ENCODE measurements at regions not wholly inside any gene's neighbourhood (a gene's known extent, or its start where the extent isn't known, plus 50 kb on each side); places are given as distances from the start of the nearest gene placed in this dataset.

GRCh38 chr1:80807981-80808380 lies 992.8 kb upstream of the ADGRL2 start:
- TF ChIP-seq, protein P1, sequence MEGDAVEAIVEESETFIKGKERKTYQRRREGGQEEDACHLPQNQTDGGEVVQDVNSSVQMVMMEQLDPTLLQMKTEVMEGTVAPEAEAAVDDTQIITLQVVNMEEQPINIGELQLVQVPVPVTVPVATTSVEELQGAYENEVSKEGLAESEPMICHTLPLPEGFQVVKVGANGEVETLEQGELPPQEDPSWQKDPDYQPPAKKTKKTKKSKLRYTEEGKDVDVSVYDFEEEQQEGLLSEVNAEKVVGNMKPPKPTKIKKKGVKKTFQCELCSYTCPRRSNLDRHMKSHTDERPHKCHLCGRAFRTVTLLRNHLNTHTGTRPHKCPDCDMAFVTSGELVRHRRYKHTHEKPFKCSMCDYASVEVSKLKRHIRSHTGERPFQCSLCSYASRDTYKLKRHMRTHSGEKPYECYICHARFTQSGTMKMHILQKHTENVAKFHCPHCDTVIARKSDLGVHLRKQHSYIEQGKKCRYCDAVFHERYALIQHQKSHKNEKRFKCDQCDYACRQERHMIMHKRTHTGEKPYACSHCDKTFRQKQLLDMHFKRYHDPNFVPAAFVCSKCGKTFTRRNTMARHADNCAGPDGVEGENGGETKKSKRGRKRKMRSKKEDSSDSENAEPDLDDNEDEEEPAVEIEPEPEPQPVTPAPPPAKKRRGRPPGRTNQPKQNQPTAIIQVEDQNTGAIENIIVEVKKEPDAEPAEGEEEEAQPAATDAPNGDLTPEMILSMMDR (IDR thresholded peaks at IDR 0.05): no peak
- no peak for TF ChIP-seq EP300 (IDR thresholded peaks at IDR 0.05)
- no peak for TF ChIP-seq POLR2AphosphoS5 (IDR thresholded peaks at IDR 0.05)

Data from sigmoid colon (tissue), 4 donors.